ENCODE measurements at regions not wholly inside any gene's neighbourhood (a gene's known extent, or its start where the extent isn't known, plus 50 kb on each side); places are given as distances from the start of the nearest gene placed in this dataset.

DNA sequence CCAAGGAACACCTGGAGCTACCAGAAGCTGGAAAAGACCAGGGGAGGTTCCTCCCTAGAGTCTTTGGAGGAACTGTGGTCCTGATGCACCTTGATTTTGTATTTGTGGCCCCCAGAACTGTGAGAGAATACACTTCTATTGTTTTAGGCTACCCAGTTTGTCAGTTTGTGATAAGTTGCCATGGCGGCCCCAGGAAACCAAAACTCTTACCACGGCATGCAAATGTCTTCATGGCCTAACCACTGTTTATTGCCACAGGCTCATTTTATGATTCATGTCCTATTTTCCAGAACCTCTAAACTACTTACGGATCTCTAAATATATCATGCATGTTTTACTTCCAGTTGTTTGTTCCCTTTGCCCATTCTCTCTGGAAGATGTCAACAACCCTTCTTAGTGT lies 1250.7 kb upstream of the FAM98A start:
- no peaks in the 10 kb centered on the region for H3K9me3 ChIP-seq (ENCODE audit: low read depth)
- no peak overlapping the region for H3K27ac Mint-ChIP-seq
- H3K4me3 ChIP-seq = no peak overlapping the region
- H3K9ac ChIP-seq = no peak overlapping the region
- H3K79me2 ChIP-seq (ENCODE audit: low read depth) = no peaks in the 10 kb centered on the region
- no peaks in the 10 kb centered on the region for H3K27me3 Mint-ChIP-seq (ENCODE audit: insufficient read depth, low read depth)
- H3K4me1 ChIP-seq = peaks cover 2% of the 10 kb centered on the region
- no peak overlapping the region for H3K27ac ChIP-seq
- H4K20me1 ChIP-seq (ENCODE audit: low read depth) = no peaks in the 10 kb centered on the region
- no peaks in the 10 kb centered on the region for H3K27me3 ChIP-seq
- H3K4me1 Mint-ChIP-seq = peaks cover 3% of the 10 kb centered on the region
- H3K36me3 ChIP-seq = no peaks in the 10 kb centered on the region
- no peak overlapping the region for H3K4me2 ChIP-seq
- TF ChIP-seq EZH2phosphoT487 (IDR thresholded peaks at IDR 0.05) (no peak), EZH2 (IDR thresholded peaks at IDR 0.05) (no peak)
- TF ChIP-seq, protein P1, sequence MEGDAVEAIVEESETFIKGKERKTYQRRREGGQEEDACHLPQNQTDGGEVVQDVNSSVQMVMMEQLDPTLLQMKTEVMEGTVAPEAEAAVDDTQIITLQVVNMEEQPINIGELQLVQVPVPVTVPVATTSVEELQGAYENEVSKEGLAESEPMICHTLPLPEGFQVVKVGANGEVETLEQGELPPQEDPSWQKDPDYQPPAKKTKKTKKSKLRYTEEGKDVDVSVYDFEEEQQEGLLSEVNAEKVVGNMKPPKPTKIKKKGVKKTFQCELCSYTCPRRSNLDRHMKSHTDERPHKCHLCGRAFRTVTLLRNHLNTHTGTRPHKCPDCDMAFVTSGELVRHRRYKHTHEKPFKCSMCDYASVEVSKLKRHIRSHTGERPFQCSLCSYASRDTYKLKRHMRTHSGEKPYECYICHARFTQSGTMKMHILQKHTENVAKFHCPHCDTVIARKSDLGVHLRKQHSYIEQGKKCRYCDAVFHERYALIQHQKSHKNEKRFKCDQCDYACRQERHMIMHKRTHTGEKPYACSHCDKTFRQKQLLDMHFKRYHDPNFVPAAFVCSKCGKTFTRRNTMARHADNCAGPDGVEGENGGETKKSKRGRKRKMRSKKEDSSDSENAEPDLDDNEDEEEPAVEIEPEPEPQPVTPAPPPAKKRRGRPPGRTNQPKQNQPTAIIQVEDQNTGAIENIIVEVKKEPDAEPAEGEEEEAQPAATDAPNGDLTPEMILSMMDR (IDR thresholded peaks at IDR 0.05) = no peak
- H3K4me3 Mint-ChIP-seq = no peak overlapping the region
- no peak overlapping the region for H2AFZ ChIP-seq (replicated peaks)
- no peak for DNase-seq (ENCODE audit: low spot score)
- H3F3A ChIP-seq (ENCODE audit: low read depth) = no peaks in the 10 kb centered on the region
- H3K36me3 Mint-ChIP-seq = no peaks in the 10 kb centered on the region
- peaks cover 4% of the 10 kb centered on the region for H3K9me3 Mint-ChIP-seq

DNA sequence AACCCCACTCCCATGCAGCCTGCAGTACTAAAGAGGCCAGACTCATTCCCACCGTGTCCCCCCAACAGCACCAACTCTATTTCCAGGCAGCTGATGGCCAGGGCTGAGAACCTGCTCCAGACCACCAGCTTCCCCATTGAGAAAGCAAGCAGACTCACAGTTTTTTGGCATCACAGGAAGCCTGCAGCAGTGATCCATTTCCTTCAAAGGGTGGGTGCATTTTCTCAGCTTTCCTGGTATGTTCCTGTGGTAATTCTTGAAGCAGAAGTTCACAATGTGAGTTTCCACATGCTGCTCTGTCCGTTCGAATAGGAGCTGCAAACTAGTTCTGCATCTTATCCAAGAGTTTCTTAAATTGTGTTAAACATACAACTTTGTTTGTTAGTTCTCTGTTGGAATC lies 1249.6 kb upstream of the FAM98A start:
- no peaks in the 10 kb centered on the region for H3K36me3 Mint-ChIP-seq
- Histone ChIP-seq H4K20me1 (ENCODE audit: low read depth) (no peaks in the 10 kb centered on the region), H3K27me3 (no peaks in the 10 kb centered on the region), H3K9me3 (ENCODE audit: low read depth) (no peaks in the 10 kb centered on the region), H3K36me3 (no peaks in the 10 kb centered on the region), H3K79me2 (ENCODE audit: low read depth) (no peaks in the 10 kb centered on the region), H3K27ac (no peak overlapping the region), H3K4me1 (peaks cover 9% of the 10 kb centered on the region), H2AFZ (replicated peaks) (no peak overlapping the region), H3K4me3 (no peak overlapping the region), H3F3A (ENCODE audit: low read depth) (peaks cover 3% of the 10 kb centered on the region), H3K4me2 (no peak overlapping the region), H3K9ac (no peak overlapping the region)
- no peak overlapping the region for H3K27ac Mint-ChIP-seq
- TF ChIP-seq EZH2phosphoT487 (IDR thresholded peaks at IDR 0.05) (no peak), EZH2 (IDR thresholded peaks at IDR 0.05) (no peak)
- TF ChIP-seq, protein P1 (IDR thresholded peaks at IDR 0.05) = no peak
- no peaks in the 10 kb centered on the region for H3K27me3 Mint-ChIP-seq (ENCODE audit: insufficient read depth, low read depth)
- H3K4me1 Mint-ChIP-seq = peaks cover 4% of the 10 kb centered on the region
- H3K9me3 Mint-ChIP-seq = no peaks in the 10 kb centered on the region
- H3K4me3 Mint-ChIP-seq = no peak overlapping the region
- DNase-seq (ENCODE audit: low spot score) = no peak

DNA sequence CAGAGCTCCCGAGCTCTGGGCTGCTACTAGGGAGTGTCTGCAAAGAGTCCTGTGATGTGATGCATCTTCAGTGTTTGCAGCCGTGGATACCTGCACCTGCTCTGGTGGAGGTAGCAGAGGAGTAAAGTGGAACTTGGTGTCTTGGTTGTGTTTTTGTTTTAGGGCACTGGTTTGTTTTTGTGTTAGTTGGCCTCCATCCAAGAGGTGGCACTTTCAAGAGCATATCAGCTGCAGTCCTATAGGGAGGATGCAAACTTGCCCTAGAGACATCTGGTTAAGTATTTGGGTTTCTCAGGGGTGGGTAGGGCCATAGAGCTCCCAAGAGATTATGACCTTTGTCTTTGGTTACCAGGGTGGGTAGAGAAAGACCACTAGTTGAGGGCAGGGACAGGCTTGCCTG lies 1249.0 kb upstream of the FAM98A start:
- Histone ChIP-seq H3F3A (ENCODE audit: low read depth) (peaks cover 3% of the 10 kb centered on the region), H3K9ac (no peak overlapping the region), H3K79me2 (ENCODE audit: low read depth) (no peaks in the 10 kb centered on the region), H4K20me1 (ENCODE audit: low read depth) (no peaks in the 10 kb centered on the region), H3K27ac (no peak overlapping the region), H3K36me3 (no peaks in the 10 kb centered on the region), H3K4me1 (peaks cover 15% of the 10 kb centered on the region), H3K27me3 (no peaks in the 10 kb centered on the region), H3K4me3 (no peak overlapping the region), H3K9me3 (ENCODE audit: low read depth) (no peaks in the 10 kb centered on the region), H3K4me2 (no peak overlapping the region), H2AFZ (replicated peaks) (no peak overlapping the region)
- TF ChIP-seq EZH2 (IDR thresholded peaks at IDR 0.05) (no peak), EZH2phosphoT487 (IDR thresholded peaks at IDR 0.05) (no peak)
- TF ChIP-seq, protein P1 (IDR thresholded peaks at IDR 0.05) = no peak
- Mint-ChIP-seq H3K4me1 (peaks cover 4% of the 10 kb centered on the region), H3K27ac (no peak overlapping the region), H3K9me3 (no peaks in the 10 kb centered on the region), H3K27me3 (ENCODE audit: insufficient read depth, low read depth) (no peaks in the 10 kb centered on the region), H3K36me3 (no peaks in the 10 kb centered on the region), H3K4me3 (no peak overlapping the region)
- DNase-seq (ENCODE audit: low spot score) = no peak

Measured in neural progenitor cell (in vitro differentiated cells).